Activated CD4-positive, alpha-beta memory T cell treated with anti-CD3 and anti-CD28 coated beads for 36 hours (primary cell): ENCODE measurements at regions not wholly inside any gene's neighbourhood (a gene's known extent, or its start where the extent isn't known, plus 50 kb on each side); places are given as distances from the start of the nearest gene placed in this dataset.

Experiments used
- CTCF ChIA-PET: fragments of 350-600 bp; sonication (Branson Sonifier 250); formaldehyde crosslinking; loops from one replicate; lab custom pipeline; 2021; ENCODE audit warnings: antibody characterized with exemption, inconsistent platforms; lab: Charles Lee
- POLR2A ChIA-PET: fragments of 350-600 bp; sonication (Branson Sonifier 250); formaldehyde crosslinking; loops from one replicate; lab custom pipeline; 2021; ENCODE audit warnings: antibody characterized with exemption; lab: Charles Lee
- DNase-seq: peaks from one replicate; pipeline ENCODE4 v3.0.0-alpha.2; 2020
- H3K27ac Mint-ChIP-seq: one replicate; pipeline ENCODE4 v1.8.0; 2021; ENCODE audit warnings: mixed read lengths
- H3K27me3 Mint-ChIP-seq: one replicate; pipeline ENCODE4 v1.8.0; 2021; ENCODE audit warnings: mixed read lengths
- H3K36me3 Mint-ChIP-seq: one replicate; pipeline ENCODE4 v1.8.0; 2021; ENCODE audit warnings: mixed read lengths
- H3K4me1 Mint-ChIP-seq: one replicate; pipeline ENCODE4 v1.8.0; 2021; ENCODE audit warnings: low read depth, mixed read lengths
- H3K4me3 Mint-ChIP-seq: one replicate; pipeline ENCODE4 v1.8.0; 2021; ENCODE audit warnings: mild to moderate bottlenecking, mixed read lengths
- H3K9me3 Mint-ChIP-seq: one replicate; pipeline ENCODE4 v1.8.0; 2021; ENCODE audit warnings: mixed read lengths
- intact Hi-C: fragments of 100-400 bp; cut with micrococcal nuclease; formaldehyde crosslinking; loops from one replicate; pipeline ENCODE4 v1.15.1; 2023

DNA sequence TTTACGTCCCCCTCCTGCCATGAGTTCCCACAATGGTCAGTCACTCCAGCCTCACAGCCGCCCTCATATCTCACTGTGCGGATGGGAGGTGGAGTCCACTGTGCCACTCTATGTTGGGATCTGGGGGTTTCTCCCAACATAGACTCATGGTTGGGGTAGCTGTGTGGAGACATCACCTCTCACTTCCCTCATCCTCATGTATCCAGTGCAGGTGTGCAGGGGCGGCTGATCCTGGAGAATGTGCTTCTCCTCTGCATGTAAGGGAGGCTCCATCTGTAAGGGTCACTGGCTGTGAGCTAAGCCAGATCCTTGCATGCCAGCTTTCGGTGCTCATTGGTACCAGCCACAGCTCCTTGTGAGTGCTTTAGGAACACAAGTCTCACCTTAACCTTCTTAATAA, 400.8 kb downstream of the CDH26 start:
- H3K36me3 Mint-ChIP-seq: no peaks in the 10 kb centered on the region
- intact Hi-C loops: no loop called here
- H3K4me1 Mint-ChIP-seq: no peaks in the 10 kb centered on the region
- CTCF ChIA-PET: no interaction called here
- no peak for DNase-seq
- H3K27me3 Mint-ChIP-seq: no peaks in the 10 kb centered on the region
- H3K4me3 Mint-ChIP-seq: no peak overlapping the region
- POLR2A ChIA-PET: no interaction called here
- no peaks in the 10 kb centered on the region for H3K9me3 Mint-ChIP-seq
- no peak overlapping the region for H3K27ac Mint-ChIP-seq

DNA sequence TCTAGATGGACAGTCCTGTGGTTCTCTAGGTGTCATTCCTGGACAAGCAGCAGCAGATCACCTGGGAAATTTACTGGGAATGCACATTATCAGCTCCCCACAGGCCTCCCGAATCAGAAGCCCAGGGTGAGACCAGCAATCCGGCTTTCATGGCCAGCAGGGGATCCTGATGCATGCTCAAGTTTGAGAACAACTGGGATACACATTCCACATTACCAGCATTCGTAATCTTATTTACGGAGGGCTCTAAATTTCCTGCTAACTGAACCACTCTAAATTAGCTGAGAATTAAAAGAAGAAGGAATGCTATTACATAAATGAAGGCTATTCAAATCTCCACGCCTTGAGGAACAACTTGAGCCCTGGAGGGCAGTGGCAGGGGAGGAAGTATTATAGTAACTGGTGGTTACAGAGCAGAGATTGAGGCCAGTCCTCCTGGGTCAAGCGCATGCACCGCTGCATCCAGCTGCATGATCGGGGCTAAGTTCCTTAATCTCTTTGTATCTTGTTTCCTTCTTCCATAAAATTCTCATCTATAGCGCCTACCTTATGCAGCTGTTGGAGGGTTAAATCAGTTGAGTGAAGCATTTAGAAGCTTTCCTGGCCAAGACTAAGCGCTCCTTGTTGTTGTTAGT, 403.7 kb downstream of the CDH26 start:
- Mint-ChIP-seq H3K27me3 (no peaks in the 10 kb centered on the region), H3K27ac (no peak overlapping the region), H3K4me1 (no peaks in the 10 kb centered on the region), H3K9me3 (no peaks in the 10 kb centered on the region), H3K4me3 (no peak overlapping the region), H3K36me3 (no peaks in the 10 kb centered on the region)
- POLR2A ChIA-PET: no interaction called here
- CTCF ChIA-PET: no interaction called here
- DNase-seq: no peak
- intact Hi-C loops: no loop called here

DNA sequence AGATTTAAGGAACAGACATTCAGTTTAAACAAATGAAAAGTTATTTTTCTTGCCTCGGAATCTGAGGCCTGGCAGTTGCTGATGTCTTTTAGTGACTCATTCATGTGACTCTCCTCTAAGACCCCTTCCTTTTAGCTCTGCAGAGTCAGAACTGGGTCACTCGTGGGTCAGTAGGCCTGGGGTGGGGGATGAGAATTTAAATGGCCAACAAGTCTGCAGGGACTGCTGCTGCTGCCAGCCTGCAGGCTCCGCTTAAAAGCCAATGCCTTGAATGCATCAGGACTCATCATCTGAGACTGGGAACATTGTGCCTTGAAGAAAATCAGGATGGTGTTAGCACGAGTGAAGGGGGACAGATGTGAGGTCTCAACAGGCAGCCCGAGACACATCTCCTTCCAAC, 404.3 kb downstream of the CDH26 start:
- DNase-seq: no peak
- no peaks in the 10 kb centered on the region for H3K36me3 Mint-ChIP-seq
- H3K4me1 Mint-ChIP-seq: no peaks in the 10 kb centered on the region
- intact Hi-C loops: no loop called here
- no peaks in the 10 kb centered on the region for H3K27me3 Mint-ChIP-seq
- ChIA-PET POLR2A (no interaction called here), CTCF (no interaction called here)
- no peak overlapping the region for H3K4me3 Mint-ChIP-seq
- H3K27ac Mint-ChIP-seq: no peak overlapping the region
- no peaks in the 10 kb centered on the region for H3K9me3 Mint-ChIP-seq

DNA sequence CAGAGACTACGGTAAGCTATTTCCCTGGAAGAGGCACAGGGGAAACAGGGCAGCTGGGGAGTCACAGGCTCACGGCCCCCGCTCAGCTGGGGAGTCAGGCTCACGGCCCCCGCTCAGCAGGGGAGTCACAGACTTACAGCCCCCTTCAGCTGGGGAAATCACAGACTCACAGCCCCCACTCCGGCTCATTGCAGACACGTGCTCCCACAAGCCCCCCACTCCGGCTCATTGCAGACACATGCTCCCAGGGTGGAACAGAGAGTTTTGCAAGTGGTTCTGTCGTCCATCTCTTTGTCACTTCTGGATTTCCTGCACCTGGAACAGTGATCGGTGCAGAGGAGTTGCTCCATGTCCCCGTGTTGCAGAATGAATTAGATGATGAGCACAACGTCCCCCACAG, 405.5 kb downstream of the CDH26 start:
- Mint-ChIP-seq H3K27me3 (no peaks in the 10 kb centered on the region), H3K27ac (no peak overlapping the region), H3K9me3 (peaks cover 3% of the 10 kb centered on the region), H3K36me3 (no peaks in the 10 kb centered on the region), H3K4me3 (no peak overlapping the region), H3K4me1 (no peaks in the 10 kb centered on the region)
- intact Hi-C loops: no loop called here
- ChIA-PET CTCF (no interaction called here), POLR2A (no interaction called here)
- no peak for DNase-seq

DNA sequence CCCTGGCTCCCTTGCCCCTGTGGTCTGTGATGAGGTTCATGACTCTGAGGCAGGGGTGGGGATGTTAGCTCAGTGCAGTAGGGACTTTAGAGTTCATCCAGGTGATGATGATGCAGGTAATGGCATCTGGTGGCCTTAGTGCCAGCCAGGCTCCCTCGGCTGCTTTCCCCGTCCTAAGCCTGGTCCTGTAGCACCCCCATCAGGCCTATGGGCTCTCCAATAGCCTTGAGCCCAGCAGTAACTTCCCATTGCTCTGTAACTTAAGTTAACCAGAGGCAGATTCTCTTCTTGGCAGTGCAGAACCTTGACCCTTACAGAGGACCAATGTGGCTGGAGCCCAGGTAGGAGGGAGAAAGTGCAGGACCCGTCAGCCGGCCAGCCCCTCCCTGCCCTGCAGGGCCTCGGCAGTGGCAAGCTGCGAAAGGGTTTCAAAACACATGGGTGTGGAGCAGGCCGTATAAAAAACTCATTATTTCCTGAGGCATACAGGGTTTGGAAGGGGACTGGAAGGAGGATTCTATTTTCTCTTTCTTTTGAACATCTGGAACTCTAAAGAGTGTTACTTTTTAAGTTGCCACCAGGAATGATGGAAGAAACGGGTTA, 406.9 kb downstream of the CDH26 start:
- POLR2A ChIA-PET: no interaction called here
- Mint-ChIP-seq H3K4me1 (no peaks in the 10 kb centered on the region), H3K27me3 (no peaks in the 10 kb centered on the region), H3K4me3 (no peak overlapping the region), H3K9me3 (peaks cover 8% of the 10 kb centered on the region), H3K36me3 (no peaks in the 10 kb centered on the region), H3K27ac (no peak overlapping the region)
- CTCF ChIA-PET: interaction anchor here (0.6 kb wide), 1 partner anchor 24 kb away, joined by 3 read pairs; no protein-coding TSS in a partner anchor
- no peak for DNase-seq
- intact Hi-C loops: no loop called here

DNA sequence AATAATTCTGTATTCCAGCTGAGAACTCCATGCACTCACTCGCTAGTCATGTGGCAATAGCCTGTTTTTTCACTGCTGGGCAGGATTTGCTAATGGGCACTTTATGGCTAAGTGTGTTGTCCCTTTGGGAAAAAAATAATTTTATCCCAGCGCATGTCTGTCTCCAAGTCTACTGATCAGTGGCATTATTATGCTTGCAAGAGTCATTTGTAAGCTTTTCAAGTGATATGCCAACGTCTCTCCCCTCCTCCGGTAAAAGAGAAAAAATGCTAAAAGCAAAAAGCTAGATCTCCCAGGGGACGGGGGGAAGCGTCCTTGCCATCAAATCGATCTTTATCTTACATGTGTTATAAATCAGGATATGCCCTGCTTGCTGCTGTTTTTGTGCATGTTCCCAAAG, 407.7 kb downstream of the CDH26 start:
- Mint-ChIP-seq H3K27me3 (no peaks in the 10 kb centered on the region), H3K36me3 (no peaks in the 10 kb centered on the region), H3K4me1 (no peaks in the 10 kb centered on the region), H3K9me3 (peaks cover 8% of the 10 kb centered on the region), H3K27ac (no peak overlapping the region), H3K4me3 (no peak overlapping the region)
- intact Hi-C loops: no loop called here
- DNase-seq: no peak
- ChIA-PET POLR2A (no interaction called here), CTCF (no interaction called here)

DNA sequence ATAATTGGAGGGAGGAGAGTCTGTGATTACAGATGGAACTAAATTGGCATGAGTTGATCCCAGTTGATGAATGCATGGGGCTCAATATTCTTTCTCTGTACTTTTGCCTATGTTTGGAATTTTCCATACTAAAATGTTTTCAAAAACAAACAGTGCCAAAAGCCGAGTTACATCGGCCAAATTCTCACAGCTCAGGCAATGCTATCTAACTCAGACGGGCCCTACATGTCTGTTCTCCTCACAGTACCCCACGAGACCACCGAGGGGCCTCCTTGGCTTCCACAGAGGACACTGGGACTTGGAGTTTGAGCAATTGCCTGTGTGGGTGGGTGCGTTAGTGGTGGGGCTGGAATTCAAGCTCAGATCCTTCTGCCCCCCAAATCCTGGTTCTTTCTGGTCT, 413.2 kb downstream of the CDH26 start:
- no peaks in the 10 kb centered on the region for H3K4me1 Mint-ChIP-seq
- POLR2A ChIA-PET: no interaction called here

DNA sequence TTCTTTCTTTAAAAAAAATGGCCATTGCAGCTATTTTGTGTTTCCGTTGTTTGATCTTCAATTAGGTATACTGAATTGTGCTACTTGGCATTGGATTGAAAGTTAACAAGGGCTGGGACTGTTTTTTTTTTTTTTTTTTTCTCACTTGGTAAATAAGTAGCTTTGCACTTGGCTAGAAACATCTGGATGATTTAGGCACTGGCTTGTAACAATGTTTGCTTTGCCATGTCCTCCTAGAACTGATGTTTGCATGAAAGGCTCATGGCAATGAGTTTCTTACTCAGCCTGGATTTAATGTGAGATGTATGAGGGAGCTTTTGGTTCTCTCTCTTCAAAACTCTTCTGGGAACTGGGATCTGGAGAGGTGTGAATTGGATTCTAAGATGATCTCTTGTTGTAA, 414.1 kb downstream of the CDH26 start:
- Mint-ChIP-seq H3K27ac (no peak overlapping the region), H3K27me3 (peaks cover 9% of the 10 kb centered on the region), H3K4me3 (no peak overlapping the region), H3K4me1 (no peaks in the 10 kb centered on the region), H3K36me3 (no peaks in the 10 kb centered on the region), H3K9me3 (peaks cover 8% of the 10 kb centered on the region)
- ChIA-PET POLR2A (no interaction called here), CTCF (no interaction called here)
- intact Hi-C loops: no loop called here
- DNase-seq: no peak

More for the DNA sequence above, 413.2 kb downstream of the CDH26 start:
- CTCF ChIA-PET: no interaction called here
- H3K27ac Mint-ChIP-seq: no peak overlapping the region
- H3K9me3 Mint-ChIP-seq: peaks cover 8% of the 10 kb centered on the region
- H3K27me3 Mint-ChIP-seq: peaks cover 3% of the 10 kb centered on the region
- intact Hi-C loops: no loop called here
- no peak for DNase-seq
- H3K4me3 Mint-ChIP-seq: no peak overlapping the region
- H3K36me3 Mint-ChIP-seq: no peaks in the 10 kb centered on the region

DNA sequence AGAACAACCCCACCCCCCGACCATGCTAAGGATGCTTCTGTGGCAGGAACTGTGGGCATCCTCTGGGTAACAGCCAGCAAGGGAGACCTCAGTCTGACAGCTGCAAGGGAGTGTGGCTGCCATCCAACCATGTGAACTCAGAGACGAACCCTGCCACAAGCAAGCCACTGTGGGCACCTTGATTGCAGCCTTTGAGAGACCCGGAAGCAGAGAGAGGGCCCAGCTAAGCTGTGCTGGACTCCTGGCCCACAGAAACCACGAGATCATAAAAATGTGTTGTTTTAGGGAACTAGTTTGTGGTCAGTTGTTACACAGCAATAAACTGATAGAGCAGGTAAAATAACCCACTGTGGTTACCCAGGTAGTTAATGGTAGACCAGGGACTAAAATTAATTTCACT, 414.6 kb downstream of the CDH26 start:
- Mint-ChIP-seq H3K9me3 (peaks cover 8% of the 10 kb centered on the region), H3K27ac (no peak overlapping the region), H3K4me1 (no peaks in the 10 kb centered on the region), H3K27me3 (peaks cover 10% of the 10 kb centered on the region), H3K4me3 (no peak overlapping the region), H3K36me3 (no peaks in the 10 kb centered on the region)
- no peak for DNase-seq
- intact Hi-C loops: no loop called here
- POLR2A ChIA-PET: no interaction called here
- CTCF ChIA-PET: no interaction called here

DNA sequence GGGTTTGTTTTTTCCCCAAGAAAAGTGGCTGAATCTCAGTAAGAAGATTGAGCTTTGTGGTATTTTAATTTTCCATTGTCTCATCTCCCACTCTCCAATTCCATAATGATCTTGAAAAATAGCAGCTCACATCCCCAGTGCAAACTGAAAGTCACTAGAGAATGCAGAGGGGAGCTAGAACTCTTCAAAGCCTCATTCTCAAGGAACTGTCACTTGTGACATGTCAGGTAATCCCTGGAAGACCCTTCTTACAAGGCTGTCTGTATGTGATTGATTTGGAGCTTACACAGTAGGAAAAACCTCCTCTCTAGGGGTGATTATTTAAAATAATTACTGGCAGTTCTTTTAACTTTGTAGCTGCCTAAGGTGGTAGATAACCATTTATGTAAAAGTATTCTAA, 420.4 kb downstream of the CDH26 start:
- Mint-ChIP-seq H3K9me3 (peaks cover 9% of the 10 kb centered on the region), H3K27me3 (peaks cover 13% of the 10 kb centered on the region), H3K4me3 (no peak overlapping the region), H3K36me3 (peaks cover 1% of the 10 kb centered on the region), H3K27ac (no peak overlapping the region), H3K4me1 (no peaks in the 10 kb centered on the region)
- POLR2A ChIA-PET: no interaction called here
- DNase-seq: no peak
- intact Hi-C loops: no loop called here
- CTCF ChIA-PET: no interaction called here

DNA sequence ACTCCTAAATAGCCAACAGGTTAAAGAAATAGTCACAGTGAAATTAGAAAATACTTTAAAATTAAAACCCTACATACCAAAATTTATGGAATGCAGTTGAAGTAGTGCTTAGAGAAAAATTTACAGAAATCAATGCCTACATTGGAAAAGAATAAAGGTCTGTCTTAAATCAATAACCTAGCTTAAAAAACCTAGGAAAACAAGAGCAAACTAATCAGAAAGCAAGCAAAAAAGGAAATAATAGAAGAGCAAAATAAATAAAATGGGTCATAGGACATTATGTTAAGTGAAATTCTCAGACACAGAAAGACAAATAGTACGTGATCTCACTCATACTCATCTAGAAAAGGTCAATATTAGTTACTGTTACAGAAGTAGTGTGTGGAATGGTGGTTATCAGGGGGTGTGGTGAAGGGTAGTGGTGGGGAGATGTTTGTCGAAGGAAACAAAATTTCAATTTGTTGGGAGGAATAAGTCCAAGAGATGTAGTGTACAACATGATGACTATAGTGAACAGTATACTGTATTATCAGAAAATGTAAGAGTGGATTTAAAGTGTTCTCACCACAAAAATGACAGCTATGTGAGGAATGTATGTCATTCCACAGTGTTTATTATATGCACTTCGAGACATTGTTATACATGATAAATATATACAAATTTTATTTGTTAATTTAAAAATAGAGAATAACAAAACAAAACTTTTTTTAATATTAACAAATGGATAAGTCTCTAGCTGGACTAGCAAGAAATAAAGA, 423.6 kb downstream of the CDH26 start:
- ChIA-PET CTCF (no interaction called here), POLR2A (no interaction called here)
- peaks cover 9% of the 10 kb centered on the region for H3K27me3 Mint-ChIP-seq
- DNase-seq: no peak
- no peak overlapping the region for H3K27ac Mint-ChIP-seq
- no peak overlapping the region for H3K4me3 Mint-ChIP-seq
- H3K36me3 Mint-ChIP-seq: peaks cover 1% of the 10 kb centered on the region
- H3K4me1 Mint-ChIP-seq: no peaks in the 10 kb centered on the region
- peaks cover 9% of the 10 kb centered on the region for H3K9me3 Mint-ChIP-seq
- intact Hi-C loops: no loop called here

DNA sequence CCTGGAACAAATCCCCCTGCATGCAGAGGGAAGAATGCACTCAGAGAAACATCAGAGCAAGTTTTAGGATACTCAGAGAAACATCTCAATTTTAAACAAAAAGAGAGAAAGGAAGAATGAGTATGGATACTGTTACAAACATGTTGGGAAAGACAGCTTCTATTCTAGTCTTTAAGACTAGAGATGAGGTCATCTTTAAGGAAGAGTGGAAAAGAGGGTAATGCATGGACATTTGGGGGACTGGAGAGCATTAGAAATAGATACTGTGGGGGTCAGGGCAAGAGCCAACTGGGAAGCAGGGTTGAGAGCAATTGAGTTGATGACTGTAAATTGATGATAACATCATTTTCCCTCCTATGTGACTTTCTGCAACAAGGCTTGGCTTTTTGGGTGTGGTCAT, 431.2 kb downstream of the CDH26 start:
- Mint-ChIP-seq H3K27ac (no peak overlapping the region), H3K9me3 (no peaks in the 10 kb centered on the region), H3K27me3 (peaks cover 3% of the 10 kb centered on the region), H3K4me1 (no peaks in the 10 kb centered on the region), H3K36me3 (no peaks in the 10 kb centered on the region), H3K4me3 (no peak overlapping the region)
- CTCF ChIA-PET: interaction anchor here (0.6 kb wide), 1 partner anchor 436 kb away, joined by 3 read pairs; no protein-coding TSS in a partner anchor
- POLR2A ChIA-PET: no interaction called here
- DNase-seq: no peak
- intact Hi-C loops: no loop called here

DNA sequence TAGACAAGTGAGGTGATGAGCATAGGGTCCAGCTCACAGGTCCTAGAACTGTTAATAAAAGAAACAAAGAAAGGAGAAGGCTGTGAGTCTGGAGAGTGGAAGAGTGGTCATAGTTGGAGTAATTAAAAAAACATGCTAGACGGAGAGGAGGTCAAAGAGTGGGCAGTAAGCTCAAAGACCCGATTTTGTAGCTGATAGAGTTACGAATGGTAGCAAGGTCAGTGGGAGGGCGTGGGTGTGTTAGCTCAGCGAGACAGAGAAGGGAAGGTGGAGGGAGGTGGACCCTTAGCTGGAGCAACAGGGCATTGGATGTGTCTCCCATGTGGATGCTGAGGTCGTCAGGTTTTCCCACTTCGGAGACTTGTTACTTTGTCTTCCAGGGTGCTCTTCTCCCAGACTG, 431.7 kb downstream of the CDH26 start:
- no peak overlapping the region for H3K27ac Mint-ChIP-seq
- POLR2A ChIA-PET: no interaction called here
- no peak for DNase-seq
- intact Hi-C loops: no loop called here
- H3K27me3 Mint-ChIP-seq: peaks cover 3% of the 10 kb centered on the region
- no peaks in the 10 kb centered on the region for H3K4me1 Mint-ChIP-seq
- no peaks in the 10 kb centered on the region for H3K36me3 Mint-ChIP-seq
- no peaks in the 10 kb centered on the region for H3K9me3 Mint-ChIP-seq
- CTCF ChIA-PET: no interaction called here
- H3K4me3 Mint-ChIP-seq: no peak overlapping the region
